ENCODE measurements at regions not wholly inside any gene's neighbourhood (a gene's known extent, or its start where the extent isn't known, plus 50 kb on each side); places are given as distances from the start of the nearest gene placed in this dataset.

DNA sequence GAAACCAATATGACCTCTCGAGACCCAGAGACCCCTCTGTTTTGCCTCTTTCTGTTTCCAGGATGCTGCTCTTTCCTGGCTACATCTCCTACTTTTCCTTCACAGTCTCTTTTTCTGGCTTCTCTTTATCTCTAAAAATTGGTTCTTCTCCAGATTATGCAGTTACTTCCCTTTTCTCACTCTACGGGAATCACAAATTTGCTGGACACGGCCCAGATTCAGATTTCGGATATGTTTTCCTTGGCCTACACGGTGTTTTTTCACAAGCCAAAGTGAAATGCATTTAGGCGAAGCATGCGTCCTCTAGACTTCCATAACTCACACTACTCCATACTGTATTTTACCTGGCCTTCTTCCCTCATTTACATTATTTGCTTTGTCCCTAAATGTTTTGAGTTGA lies 214.7 kb upstream of the MIR17HG start:
- Histone ChIP-seq H3K9me3 (ENCODE audit: low read depth, low read length, poor library complexity, severe bottlenecking) (no peaks in the 10 kb centered on the region), H3K4me1 (ENCODE audit: insufficient read depth, low read length, poor library complexity, severe bottlenecking) (no peaks in the 10 kb centered on the region), H3K27ac (ENCODE audit: low read depth, low read length, poor library complexity, severe bottlenecking) (no peak overlapping the region), H3K27me3 (replicated peaks; ENCODE audit: insufficient read depth, low read depth, low read length, poor library complexity) (peaks cover 16% of the 10 kb centered on the region), H3K4me3 (ENCODE audit: low read depth, low read length, poor library complexity, severe bottlenecking) (no peak overlapping the region), H3K36me3 (ENCODE audit: insufficient read depth, low read length, poor library complexity, severe bottlenecking) (no peaks in the 10 kb centered on the region)
- TF ChIP-seq EZH2 (IDR thresholded peaks at IDR 0.05; ENCODE audit: borderline replicate concordance, low read depth, low read length, poor library complexity, severe bottlenecking), result no peak
- TF ChIP-seq, protein P1, sequence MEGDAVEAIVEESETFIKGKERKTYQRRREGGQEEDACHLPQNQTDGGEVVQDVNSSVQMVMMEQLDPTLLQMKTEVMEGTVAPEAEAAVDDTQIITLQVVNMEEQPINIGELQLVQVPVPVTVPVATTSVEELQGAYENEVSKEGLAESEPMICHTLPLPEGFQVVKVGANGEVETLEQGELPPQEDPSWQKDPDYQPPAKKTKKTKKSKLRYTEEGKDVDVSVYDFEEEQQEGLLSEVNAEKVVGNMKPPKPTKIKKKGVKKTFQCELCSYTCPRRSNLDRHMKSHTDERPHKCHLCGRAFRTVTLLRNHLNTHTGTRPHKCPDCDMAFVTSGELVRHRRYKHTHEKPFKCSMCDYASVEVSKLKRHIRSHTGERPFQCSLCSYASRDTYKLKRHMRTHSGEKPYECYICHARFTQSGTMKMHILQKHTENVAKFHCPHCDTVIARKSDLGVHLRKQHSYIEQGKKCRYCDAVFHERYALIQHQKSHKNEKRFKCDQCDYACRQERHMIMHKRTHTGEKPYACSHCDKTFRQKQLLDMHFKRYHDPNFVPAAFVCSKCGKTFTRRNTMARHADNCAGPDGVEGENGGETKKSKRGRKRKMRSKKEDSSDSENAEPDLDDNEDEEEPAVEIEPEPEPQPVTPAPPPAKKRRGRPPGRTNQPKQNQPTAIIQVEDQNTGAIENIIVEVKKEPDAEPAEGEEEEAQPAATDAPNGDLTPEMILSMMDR (conservative IDR thresholded peaks at IDR 0.05; ENCODE audit: low read depth, low read length), result no peak
- CTCF ChIA-PET, result no interaction called here
- no peak for DNase-seq (ENCODE audit: low spot score)
- intact Hi-C loops (cut with micrococcal nuclease; ENCODE audit: unreplicated experiment), result loop anchor here (5.0 kb wide), 1 partner anchor 275 kb away; no protein-coding TSS in a partner anchor
- POLR2A ChIA-PET (ENCODE audit: low non-redundant PET), result no interaction called here
- BruUV-seq (replicated peaks), result no TSS peak

DNA sequence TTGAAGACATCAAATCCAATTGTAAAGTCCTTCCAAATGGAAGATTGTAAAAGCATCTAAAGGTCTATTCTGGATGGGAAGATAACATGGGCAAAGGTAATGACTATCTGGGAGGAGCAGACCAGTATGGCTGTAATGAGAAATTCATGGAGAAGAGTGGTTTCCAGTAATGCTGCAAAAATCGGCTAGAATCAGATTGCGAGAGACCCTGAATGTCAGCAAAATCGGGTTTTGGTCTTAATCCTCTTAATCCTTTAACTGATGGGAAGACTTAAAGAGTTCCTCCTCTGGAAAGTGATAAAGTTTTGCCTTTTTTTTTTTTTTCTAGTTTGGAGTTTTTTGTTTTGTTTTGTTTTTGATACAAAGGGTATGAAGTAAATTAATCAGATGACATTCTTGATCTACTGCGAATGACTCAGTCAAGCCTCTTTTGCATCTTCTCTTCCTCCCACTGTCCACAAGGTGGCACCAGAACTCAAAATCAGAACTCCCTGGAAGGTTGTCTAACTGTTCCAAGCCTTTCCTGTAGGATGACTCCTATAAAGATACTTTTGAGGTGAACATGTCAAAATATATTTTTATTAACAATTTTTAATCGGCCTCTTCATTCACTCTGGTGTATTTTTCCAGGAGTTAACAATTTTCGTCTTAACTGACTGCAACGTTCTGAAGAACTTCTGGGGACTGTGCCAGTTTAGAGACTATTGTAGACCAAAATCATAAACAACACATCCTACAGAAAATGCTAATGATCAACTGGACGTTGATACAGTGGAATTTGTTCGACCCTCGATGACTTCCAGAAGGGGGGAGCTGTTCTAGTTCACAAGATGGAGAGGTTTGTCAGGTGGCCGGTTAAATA lies 213.3 kb upstream of the MIR17HG start:
- POLR2A ChIA-PET (ENCODE audit: low non-redundant PET), result interaction anchor here (0.6 kb wide), 1 partner anchor 94 kb away, joined by 3 read pairs; no protein-coding TSS in a partner anchor
- H3K9me3 ChIP-seq (ENCODE audit: low read depth, low read length, poor library complexity, severe bottlenecking), result no peaks in the 10 kb centered on the region
- H3K4me3 ChIP-seq (ENCODE audit: low read depth, low read length, poor library complexity, severe bottlenecking), result no peak overlapping the region
- H3K27ac ChIP-seq (ENCODE audit: low read depth, low read length, poor library complexity, severe bottlenecking), result no peak overlapping the region
- H3K27me3 ChIP-seq (replicated peaks; ENCODE audit: insufficient read depth, low read depth, low read length, poor library complexity), result peaks cover 22% of the 10 kb centered on the region
- no peaks in the 10 kb centered on the region for H3K4me1 ChIP-seq (ENCODE audit: insufficient read depth, low read length, poor library complexity, severe bottlenecking)
- TF ChIP-seq EZH2 (IDR thresholded peaks at IDR 0.05; ENCODE audit: borderline replicate concordance, low read depth, low read length, poor library complexity, severe bottlenecking), result no peak
- TF ChIP-seq, protein P1 (conservative IDR thresholded peaks at IDR 0.05; ENCODE audit: low read depth, low read length), result peak; percentile 78
- H3K36me3 ChIP-seq (ENCODE audit: insufficient read depth, low read length, poor library complexity, severe bottlenecking), result no peaks in the 10 kb centered on the region
- peak; percentile 74 for DNase-seq (ENCODE audit: low spot score)
- intact Hi-C loops (cut with micrococcal nuclease; ENCODE audit: unreplicated experiment), result loop anchor here (1.0 to 5.0 kb wide), 3 partner anchors 50 to 273 kb away; no protein-coding TSS in a partner anchor
- no TSS peak for BruUV-seq (replicated peaks)
- CTCF ChIA-PET, result no interaction called here

DNA sequence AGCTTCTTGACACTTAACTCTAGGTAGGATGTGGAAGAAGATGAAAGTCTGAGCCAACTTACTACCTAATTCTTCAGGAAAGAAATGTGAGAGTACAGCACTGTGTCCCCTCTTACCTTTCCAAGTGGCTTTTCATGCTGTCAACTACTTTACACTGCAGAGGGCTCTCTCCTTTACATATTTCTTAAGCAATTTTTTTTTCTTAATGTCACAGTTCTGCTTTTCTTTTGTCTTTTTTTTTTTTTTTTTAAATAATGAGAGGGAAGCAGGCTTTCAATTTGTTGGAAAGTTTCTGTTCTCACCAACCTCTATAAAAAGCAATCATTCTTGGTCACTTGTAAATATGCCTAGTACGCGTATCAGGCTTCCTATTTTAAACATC lies 212.7 kb upstream of the MIR17HG start:
- H3K4me3 ChIP-seq (ENCODE audit: low read depth, low read length, poor library complexity, severe bottlenecking), result no peak overlapping the region
- H3K27me3 ChIP-seq (replicated peaks; ENCODE audit: insufficient read depth, low read depth, low read length, poor library complexity), result peaks cover 28% of the 10 kb centered on the region
- DNase-seq (ENCODE audit: low spot score), result no peak
- ChIA-PET POLR2A (ENCODE audit: low non-redundant PET) (interaction anchor here (0.6 kb wide), 1 partner anchor 94 kb away, joined by 3 read pairs; no protein-coding TSS in a partner anchor), CTCF (no interaction called here)
- TF ChIP-seq, protein P1 (conservative IDR thresholded peaks at IDR 0.05; ENCODE audit: low read depth, low read length), result no peak
- no peak for TF ChIP-seq EZH2 (IDR thresholded peaks at IDR 0.05; ENCODE audit: borderline replicate concordance, low read depth, low read length, poor library complexity, severe bottlenecking)
- no TSS peak for BruUV-seq (replicated peaks)
- intact Hi-C loops (cut with micrococcal nuclease; ENCODE audit: unreplicated experiment), result loop anchor here (1.0 to 5.0 kb wide), 3 partner anchors 50 to 273 kb away; no protein-coding TSS in a partner anchor
- H3K27ac ChIP-seq (ENCODE audit: low read depth, low read length, poor library complexity, severe bottlenecking), result no peak overlapping the region
- no peaks in the 10 kb centered on the region for H3K9me3 ChIP-seq (ENCODE audit: low read depth, low read length, poor library complexity, severe bottlenecking)
- H3K36me3 ChIP-seq (ENCODE audit: insufficient read depth, low read length, poor library complexity, severe bottlenecking), result no peaks in the 10 kb centered on the region
- H3K4me1 ChIP-seq (ENCODE audit: insufficient read depth, low read length, poor library complexity, severe bottlenecking), result no peaks in the 10 kb centered on the region

Data from A673 (cell line).